Endometrial microvascular endothelial cells (primary cell): ENCODE measurements at regions not wholly inside any gene's neighbourhood (a gene's known extent, or its start where the extent isn't known, plus 50 kb on each side); places are given as distances from the start of the nearest gene placed in this dataset.

Experiments
- in situ Hi-C: cut with HindIII; loops from 2 replicates; pipeline ENCODE4 v1.10.0; 2017; ENCODE audit warnings: low sequenced_read_pairs, low pct_unique_long_range_greater_than_20kb; ENCODE audit errors: inconsistent ontology term

DNA sequence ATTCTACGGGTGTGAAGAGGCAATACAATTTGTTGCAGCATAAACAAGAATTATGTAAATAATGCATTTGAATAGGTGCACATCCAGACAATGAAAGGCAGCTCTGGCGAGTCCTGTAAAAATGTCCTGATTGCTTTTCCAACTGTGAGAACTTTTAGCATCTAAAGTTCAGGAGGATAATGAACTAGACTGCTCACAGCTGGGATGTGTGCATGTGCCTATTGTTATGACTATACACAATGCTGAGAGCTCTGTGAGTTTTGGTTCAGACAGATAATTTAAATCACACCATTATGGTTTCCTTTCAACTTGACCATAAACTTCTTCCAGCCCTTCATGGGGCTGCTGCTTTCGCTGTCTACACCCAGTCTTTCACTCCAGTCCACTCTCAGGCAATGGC is 99.9 kb downstream of the PLK2 start:
- in situ Hi-C loops = no loop called here

DNA sequence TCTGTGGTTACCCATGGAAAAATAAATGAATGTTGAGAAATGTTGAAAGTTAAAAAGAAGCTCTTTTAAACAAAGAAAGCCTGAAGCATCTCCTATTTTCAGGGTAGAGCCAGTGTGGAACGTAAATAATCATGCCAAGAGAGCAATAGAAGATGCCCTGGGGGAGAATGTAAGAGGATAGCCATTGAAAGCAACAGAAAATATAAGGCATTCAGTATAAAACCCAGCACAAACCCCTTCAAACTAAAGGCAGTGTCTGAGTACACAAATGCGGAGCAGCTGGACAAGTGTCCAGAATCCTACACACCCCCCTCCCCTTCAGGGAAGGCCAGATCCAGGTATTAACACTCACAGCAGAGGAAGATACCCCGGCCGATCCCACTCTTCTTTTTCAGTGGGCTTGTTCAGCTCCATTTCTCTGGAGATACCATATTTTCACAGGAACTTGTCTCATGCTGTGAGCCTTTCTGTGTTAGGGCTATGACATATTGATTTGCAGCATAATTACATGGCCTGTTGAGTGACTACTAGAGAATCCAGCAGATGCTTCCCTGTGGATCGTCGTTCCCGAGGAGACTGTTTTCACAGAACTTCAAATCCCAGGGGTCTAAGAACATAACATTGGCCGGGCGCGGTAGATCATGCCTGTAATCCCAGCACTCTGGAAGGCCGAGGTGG is 101.2 kb downstream of the PLK2 start:
- in situ Hi-C loops = no loop called here

DNA sequence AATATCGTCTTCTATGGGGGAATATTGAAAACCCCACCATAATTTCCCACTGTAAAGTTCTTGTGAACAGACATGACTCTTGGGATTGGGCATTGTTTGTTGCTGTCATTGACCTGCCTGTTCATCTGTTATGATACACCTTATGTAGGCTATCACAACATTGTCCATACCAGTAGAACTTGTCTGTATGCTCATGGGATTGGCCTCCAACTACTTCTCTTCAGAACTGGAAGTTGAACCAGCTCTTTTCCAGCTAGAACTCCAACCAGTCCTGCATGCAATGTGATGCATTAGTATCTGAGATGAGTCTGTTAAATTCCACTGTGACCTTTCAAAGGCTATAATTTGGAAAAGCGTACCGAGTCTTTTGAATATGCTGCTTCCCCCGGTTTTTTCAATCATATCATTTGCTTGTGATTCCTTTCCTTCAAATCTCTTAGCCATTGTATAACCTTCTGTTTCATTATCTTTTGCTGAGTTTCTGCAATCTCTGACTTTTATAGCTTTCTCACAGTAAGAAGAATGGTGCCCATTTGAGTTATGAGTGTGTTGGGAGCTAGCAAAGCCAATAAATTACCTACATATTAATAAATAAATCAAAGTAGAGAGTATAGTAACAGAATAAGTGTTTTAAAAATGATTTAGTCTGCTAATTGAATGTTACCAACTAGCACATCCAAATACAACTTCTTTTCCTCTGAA is 101.9 kb downstream of the PLK2 start:
- in situ Hi-C loops = no loop called here

DNA sequence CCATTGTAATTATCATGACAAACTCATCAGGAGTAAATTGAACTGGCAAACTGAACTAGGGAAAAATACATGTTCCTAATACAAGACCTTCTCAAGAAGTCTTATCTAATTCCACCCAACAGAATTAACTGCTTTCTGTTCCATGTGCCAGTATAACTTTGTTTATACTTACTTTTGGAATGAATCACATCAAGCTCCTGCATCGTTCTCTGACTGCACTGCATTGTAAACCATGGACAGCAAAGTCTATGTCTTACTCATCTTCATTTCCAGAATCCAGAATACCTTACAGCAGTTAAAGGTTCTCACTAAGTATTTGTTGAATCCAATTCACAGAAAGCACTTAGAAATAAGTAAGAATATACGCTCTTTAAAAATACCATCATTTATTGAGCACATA is 102.8 kb downstream of the PLK2 start:
- in situ Hi-C loops = no loop called here

DNA sequence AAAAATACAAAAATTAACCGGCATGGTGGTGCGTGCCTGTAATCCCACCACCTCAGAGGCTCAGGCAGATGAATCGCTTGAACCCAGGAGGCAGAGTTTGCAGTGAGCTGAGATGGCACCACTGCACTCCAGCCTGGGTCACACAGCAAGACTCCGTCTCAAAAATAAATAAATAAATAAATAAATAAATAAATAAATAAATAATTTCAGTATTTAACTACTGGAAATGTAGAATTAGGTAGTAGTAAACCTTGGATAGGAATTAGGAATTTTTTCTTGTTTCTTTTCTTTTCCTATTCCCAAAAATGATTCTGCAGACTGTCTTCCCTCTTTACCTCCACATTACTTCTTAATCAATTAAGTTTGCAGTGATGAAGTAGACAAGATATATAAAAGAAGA is 103.2 kb downstream of the PLK2 start:
- in situ Hi-C loops = no loop called here

DNA sequence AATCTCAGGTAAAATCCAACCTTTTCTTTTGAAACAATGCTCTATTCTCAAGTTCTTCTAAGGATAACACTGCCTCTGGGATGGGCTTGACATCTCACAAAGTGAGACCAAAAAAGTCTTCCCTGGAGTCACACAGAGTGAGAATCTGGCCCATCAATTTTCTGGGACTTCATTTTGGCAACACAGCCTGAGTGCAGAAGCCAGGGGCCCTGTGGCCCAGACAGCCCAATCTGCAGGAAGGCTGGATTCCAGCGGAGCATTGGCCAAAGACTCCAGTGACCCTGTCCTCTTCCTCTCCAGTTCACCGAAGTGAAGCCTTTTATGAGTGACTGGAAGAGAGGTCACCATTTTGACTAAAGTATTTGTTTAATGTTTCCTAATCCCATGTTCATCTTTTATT is 105.1 kb downstream of the PLK2 start:
- in situ Hi-C loops = no loop called here

DNA sequence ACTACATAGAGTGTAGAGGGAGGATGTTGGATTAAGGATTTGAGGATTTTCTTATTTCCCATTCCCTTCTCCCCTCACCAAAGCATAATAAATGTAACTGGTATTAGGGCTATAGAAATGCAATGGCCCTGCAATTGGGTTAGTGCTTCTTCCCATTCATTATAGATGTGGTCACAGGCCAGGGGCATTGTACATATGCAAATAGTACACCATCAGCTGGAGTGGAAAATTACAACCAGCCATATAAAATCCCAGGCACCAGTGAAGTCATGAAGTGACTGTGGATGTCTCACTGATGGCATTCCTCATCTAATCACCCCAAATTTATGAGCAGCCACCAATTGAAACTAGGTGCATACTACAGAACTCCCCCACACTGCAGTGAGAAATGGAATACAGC is 105.9 kb downstream of the PLK2 start:
- in situ Hi-C loops = no loop called here

DNA sequence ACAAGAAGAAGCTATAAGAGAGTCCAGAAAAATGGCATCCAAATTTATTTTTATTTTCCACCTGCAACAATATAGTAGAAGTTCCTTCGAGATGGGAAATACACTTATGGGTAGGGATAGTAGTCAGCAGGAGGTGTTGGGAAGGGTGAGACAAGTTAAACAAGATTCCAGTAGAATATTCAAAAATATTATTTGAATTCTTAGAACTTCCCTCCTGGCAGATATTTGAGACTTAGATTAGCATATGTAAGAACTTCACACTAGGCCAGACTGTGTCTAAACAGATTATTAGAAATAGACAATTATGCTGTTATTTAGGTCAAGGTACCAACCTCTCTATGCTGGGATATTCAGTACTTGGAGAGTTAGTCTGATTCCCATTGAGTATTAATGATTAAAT is 108.7 kb downstream of the PLK2 start:
- in situ Hi-C loops = no loop called here

DNA sequence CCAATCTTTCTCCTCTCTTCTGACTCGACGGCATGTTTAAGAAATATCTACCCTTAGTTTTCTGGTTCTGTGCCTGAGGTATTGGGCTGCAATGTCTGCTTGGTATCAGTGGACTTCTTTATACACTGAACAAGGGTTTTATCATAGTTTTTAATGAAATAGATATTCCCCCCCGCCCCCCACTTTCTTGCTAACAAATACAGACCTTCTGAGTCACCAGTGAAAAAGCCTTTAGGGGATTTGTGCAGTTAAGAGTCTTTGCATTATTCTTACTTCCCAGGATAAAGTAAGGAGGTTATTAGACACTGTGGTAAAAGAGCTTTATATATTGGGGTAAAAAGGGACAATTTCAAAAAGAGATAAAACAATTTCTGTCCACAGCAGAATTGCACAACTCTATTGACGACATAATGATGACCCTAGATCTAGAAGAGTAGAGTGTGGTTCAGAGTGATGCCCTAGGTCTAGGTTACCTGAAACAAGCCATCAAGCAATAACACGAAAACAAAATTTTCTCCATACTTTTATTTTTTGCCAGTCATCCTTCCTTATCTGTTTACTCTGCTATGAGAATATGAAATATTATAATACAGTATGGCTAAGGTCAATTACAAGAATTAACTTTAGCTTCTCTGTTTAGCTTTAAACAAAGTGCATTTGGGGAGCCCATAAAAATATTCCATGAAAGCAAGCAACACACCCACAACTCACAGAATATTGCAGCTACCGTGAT is 110.7 kb downstream of the PLK2 start:
- in situ Hi-C loops = no loop called here

DNA sequence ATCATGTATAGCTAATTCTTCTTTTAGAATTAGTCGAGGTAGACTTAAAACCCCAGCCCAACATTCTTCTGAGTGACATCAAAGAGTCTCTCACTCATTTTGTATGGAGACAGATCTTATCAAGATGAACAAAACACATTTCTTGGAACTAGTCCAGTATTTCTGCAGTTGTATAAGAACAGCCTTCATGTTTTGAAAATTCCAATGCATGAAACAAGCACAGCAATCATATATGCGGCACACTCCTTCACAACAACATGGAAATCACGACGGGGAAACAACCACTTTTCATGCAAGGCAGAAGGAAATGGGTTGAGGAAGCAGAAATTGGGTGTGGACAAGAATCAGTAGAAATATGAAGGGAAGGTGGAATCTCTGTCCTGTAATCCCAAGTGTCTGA is 113.8 kb downstream of the PLK2 start:
- in situ Hi-C loops = no loop called here

DNA sequence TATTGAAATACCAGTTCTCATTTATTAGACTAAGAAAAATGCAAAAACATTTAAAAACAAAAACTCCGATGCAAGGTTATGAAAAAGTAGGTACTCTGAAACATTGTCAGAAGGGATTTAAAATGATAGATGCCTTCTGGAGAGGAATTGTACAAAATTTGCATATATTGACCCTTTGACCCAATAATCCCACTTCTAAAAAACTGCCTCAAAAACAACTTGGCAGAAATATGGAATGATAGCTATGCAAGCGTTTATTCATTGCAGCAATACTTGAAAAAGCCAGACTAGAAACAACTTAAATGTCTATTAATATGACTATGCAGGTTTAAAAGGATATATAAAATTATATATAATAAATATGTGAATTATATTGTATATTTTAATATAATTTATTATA is 118.4 kb downstream of the PLK2 start:
- in situ Hi-C loops = no loop called here

DNA sequence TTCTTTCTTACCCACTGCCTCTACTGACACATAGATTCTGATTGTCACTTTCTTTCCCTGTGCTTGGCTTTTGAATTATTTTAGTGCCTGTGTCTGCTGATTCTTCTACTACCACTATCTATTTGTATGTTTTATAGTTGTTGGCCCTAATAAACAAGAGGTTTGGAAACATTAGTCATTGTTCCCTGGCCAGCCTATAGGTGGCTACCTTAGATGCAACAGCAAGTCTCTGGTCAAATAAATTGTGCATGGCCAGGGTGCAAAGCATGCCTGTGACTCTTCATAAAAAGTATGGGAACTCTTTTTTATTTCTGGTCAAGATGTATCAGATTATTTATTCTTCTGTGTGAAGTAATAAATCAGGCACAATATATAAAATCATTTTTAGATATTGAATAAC is 124.4 kb downstream of the PLK2 start:
- in situ Hi-C loops = no loop called here

DNA sequence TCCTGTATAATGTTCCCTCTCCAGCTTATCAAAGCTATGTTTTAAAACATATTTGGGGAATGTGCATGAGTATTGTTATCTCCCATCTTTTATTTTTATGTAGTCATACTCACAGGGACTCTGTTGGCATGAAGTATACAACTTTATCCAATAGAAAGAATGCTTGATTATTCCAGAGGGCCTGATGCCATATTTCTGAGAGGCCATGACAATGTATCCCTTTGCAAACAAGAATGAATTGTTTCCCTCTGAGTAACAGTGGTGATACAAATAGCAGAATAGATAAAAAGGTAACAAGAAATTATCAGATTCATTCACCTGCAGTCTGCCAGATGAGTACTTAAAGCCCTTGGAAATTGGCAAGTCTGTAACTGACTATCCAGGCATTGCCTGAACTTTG is 125.9 kb downstream of the PLK2 start:
- in situ Hi-C loops = no loop called here

DNA sequence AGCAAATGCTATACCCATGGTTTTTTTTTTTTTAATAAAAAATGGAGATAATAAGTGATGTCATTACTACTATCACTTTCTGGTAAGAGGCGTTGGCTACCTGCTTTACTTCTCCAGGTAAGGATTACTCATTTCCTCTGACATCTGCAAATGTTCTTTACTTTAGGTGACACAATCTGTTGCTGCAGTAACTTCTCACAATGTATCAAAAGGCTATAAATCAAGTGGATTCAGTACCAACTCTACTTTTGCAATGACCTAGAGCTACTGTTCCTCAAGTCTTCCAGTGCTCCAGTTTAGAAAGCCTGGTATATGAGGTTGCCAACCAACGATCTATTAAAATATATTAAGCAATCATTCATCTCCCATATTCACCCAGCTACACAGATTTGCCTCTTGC is 129.1 kb downstream of the PLK2 start:
- in situ Hi-C loops = no loop called here

DNA sequence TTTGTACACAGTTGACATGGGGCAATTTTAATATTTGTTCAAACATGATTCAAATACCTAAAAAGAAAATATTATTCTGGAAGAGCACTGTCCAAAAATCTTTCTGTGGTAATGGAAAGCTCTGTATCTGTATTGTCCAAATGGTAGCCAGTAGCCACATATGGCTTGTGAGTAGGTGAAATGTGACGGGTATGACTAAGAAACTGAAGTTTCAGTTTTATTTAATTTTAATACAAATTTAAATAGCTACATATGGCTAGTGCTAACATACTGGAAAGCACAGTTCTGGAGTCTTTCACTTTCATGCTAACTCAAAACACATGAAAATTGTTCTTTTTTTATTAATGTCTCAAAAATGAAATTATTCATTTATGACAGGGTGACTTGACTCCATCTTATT is 132.6 kb downstream of the PLK2 start:
- in situ Hi-C loops = no loop called here

DNA sequence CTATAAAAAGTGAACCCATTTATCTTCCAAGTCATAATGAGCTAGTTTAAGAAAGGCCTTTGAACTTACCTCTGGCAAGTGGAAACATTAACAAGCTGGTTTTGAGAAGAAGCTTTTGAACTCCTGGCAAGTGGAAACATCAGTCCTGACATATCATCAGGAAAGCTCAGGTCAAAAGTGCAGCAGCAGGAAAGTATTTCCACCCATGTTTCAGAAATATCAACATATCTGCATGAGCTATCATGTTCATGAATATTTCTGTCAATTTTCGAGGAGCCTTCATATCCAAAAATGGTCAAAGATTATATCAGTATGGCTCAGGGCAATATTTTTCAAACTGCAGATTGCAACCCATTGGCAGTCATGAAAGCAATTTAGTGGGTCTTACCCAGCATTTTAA is 133.9 kb downstream of the PLK2 start:
- in situ Hi-C loops = no loop called here

DNA sequence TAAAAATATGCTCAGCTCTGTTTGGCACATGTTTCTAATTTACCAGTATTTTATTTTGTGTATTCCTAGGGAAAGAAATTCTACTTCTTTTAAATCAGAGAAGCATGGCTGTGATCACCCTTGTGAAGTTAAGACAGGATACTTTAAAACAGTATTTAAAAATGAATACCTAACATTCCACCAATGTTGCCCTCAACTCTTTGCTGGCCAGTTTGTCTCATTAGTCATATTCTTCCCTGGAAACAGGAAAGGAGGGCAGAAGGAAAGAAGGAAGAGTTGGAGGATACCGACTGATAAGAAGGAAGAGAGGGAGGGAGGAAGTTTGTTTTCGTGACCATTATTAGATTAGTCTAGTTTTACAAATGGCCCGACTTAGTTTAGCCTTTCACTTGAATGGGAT is 137.4 kb downstream of the PLK2 start:
- in situ Hi-C loops = no loop called here

DNA sequence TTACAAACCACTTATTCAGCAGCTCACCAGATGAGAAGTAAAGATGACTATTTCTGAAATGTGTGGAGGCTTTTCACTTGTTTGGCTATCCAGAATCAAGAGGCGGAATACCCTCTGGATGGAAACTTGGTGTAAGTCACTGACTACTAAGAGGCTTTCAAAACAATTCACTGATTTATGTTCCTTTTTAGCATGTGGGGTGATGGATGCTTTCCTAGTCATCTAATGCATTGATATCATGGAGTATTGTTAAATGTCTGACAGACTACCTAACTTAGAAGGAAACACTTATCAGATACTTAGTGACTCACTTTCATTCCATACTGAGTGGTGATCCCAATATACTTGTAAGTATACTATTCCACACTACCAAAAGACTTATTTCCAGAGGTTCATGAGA is 141.4 kb downstream of the PLK2 start:
- in situ Hi-C loops = no loop called here

DNA sequence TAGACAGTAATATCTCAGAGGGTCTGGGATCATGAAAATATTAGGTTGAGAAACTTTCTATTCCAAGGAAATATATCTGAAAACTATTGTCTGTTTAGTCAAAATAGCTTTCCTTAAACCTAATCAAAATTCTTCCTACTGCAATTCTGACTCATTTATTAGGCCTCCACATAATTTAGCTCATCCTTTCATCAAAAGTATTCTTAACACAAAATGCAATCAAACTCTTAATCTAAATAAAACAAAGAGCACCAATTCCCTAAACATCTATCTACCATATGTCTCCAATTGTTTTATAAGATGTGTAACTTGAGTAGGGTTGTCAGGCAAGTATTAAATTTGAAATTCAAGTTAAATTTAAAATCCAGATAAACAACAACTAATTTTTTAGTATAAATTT is 142.1 kb downstream of the PLK2 start:
- in situ Hi-C loops = no loop called here

DNA sequence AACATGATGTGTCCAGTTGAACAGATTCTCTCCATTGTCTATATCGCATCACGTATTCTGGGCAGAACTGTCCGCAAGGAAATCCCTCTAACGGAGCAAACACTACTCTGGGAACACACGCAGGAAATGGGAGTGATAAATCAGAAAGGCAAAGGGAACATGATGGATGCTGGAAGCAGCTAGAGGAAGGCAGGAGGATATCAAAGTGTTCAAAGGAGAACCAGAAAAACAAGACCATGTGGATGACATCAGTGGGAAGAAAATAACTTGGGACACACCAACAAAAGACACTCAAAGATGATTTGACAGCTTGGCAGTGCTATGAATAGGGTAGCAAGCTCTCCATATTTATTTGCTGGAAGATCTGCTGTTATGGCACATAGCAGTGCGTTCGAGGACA is 142.9 kb downstream of the PLK2 start:
- in situ Hi-C loops = no loop called here
